Gastroesophageal sphincter (tissue), 3 donors: ENCODE measurements at regions not wholly inside any gene's neighbourhood (a gene's known extent, or its start where the extent isn't known, plus 50 kb on each side); places are given as distances from the start of the nearest gene placed in this dataset.

Source experiments
- POLR2A ChIP-seq, 2 donors: fragments of 450-650 bp; IDR thresholded peaks; one replicate each; pipeline ENCODE4 v1.6.1; 2017; ENCODE audit warnings: antibody characterized with exemption in 2 of 2, mild to moderate bottlenecking in 2 of 2, moderate library complexity in 1 of 2
- POLR2AphosphoS5 ChIP-seq: sonication (generic); formaldehyde crosslinking; IDR thresholded peaks from one replicate; pipeline ENCODE4 v1.6.1; 2017; ENCODE audit warnings: antibody characterized with exemption
- TF ChIP-seq, protein P1 (sequence below), 4 experiments: fragments of 200-600 bp in 2 of 4; fragments of 450-650 bp in 2 of 4; sonication (generic) in 1 of 4; IDR thresholded peaks; one replicate each; pipeline ENCODE4 v1.5.1; 2017 to 2019; ENCODE audit warnings: antibody characterized with exemption in 4 of 4, mild to moderate bottlenecking in 2 of 4, moderate library complexity in 2 of 4

DNA sequence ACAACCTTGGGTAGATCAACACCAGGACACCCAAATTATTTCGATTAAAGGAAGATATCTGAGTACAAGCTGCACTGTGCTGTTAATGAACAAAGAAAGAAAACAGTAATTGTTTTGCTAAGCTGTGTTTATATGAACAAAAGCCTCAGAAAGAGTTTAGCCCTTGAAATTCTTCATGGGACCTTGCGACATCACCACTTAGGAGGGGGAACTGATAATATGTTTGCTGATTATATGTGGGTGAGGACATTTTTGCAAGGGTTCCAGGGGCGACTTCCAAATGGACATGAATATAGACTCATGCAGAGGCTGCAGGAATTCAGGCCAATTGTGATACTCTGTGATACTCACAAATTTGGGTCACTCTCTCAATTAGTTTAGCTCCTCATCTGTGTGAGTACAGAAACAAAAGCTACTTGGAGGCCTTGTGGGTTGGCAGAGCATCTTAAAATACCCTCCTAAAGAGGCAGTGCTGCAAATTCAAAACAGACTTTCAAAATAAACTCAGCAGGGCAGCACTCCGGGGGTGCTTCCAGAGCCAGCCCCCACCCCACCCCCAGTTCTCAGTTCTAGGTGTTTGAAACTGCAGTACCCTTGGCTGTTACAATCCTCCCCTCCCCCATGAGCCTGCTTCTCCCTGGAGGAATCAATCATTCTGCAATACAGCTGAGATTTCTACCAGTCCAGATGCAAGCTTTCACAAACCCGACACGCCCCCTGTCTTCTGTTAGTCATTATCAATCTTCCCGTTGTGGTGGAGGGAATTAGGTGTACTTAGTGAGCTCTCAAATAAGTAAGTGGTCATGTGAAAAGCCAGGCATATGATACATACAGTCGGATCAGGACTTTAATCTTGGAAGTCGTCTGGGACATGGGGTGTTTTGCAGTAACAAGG is 97.0 kb upstream of the MBNL2 start:
- TF ChIP-seq POLR2A (IDR thresholded peaks at IDR 0.05): no peak
- peak; percentile 55 for TF ChIP-seq POLR2AphosphoS5
- TF ChIP-seq, protein P1, sequence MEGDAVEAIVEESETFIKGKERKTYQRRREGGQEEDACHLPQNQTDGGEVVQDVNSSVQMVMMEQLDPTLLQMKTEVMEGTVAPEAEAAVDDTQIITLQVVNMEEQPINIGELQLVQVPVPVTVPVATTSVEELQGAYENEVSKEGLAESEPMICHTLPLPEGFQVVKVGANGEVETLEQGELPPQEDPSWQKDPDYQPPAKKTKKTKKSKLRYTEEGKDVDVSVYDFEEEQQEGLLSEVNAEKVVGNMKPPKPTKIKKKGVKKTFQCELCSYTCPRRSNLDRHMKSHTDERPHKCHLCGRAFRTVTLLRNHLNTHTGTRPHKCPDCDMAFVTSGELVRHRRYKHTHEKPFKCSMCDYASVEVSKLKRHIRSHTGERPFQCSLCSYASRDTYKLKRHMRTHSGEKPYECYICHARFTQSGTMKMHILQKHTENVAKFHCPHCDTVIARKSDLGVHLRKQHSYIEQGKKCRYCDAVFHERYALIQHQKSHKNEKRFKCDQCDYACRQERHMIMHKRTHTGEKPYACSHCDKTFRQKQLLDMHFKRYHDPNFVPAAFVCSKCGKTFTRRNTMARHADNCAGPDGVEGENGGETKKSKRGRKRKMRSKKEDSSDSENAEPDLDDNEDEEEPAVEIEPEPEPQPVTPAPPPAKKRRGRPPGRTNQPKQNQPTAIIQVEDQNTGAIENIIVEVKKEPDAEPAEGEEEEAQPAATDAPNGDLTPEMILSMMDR (IDR thresholded peaks at IDR 0.05): peak in 1 of 4 experiments; percentile 43
